DND-41 (cell line): ENCODE measurements at regions not wholly inside any gene's neighbourhood (a gene's known extent, or its start where the extent isn't known, plus 50 kb on each side); places are given as distances from the start of the nearest gene placed in this dataset.

Experiments used
- EZH2 ChIP-seq: IDR thresholded peaks from 3 replicates; pipeline ENCODE4 v1.6.1; 2012; ENCODE audit warnings: borderline replicate concordance, low read depth, mild to moderate bottlenecking, moderate library complexity, low read length, inconsistent platforms; ENCODE audit not compliant: severe bottlenecking
- TF ChIP-seq, protein P1 (sequence below): IDR thresholded peaks from 2 replicates; pipeline ENCODE4 v1.5.1; 2012; ENCODE audit warnings: borderline replicate concordance, low read length, moderate library complexity, mild to moderate bottlenecking; ENCODE audit not compliant: poor library complexity, severe bottlenecking; ENCODE audit errors: extremely low read depth

DNA sequence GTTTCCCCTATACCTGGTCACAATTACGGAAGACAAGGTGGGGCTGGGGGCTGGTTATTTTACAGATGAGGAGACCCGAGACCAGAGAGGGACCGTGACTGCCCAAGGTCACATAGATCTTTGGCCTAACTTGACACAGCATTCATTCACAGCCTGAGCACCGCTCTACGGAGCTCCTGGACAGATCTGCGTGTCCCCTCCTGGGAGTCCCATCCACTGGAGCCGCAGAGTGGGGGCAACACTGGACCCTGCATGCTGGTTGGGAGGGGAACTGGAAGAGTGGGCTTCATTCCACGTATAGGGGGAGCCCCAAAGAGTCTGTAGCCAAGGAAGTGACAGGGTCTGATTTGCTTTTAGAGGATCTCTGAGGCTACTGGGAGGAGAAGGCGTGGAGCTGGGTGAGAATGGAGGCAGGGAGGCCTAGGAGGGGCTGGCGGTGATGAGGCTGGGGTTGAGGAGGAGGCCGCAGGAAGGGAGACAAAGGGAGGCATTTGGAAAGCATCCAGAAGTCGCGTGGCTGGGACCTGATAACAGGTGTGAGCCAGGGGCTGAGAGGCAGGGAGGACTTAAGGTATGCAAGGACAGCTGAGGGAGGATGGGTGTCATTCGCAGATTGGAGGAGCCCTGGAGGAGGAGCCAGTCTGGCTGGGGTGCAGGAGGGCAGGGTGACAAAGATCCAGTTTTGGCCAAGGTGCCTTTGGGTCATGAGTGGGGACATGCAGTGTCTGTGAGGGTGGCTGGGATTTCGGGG, 64.3 kb upstream of the IER5L start:
- TF ChIP-seq, protein P1, sequence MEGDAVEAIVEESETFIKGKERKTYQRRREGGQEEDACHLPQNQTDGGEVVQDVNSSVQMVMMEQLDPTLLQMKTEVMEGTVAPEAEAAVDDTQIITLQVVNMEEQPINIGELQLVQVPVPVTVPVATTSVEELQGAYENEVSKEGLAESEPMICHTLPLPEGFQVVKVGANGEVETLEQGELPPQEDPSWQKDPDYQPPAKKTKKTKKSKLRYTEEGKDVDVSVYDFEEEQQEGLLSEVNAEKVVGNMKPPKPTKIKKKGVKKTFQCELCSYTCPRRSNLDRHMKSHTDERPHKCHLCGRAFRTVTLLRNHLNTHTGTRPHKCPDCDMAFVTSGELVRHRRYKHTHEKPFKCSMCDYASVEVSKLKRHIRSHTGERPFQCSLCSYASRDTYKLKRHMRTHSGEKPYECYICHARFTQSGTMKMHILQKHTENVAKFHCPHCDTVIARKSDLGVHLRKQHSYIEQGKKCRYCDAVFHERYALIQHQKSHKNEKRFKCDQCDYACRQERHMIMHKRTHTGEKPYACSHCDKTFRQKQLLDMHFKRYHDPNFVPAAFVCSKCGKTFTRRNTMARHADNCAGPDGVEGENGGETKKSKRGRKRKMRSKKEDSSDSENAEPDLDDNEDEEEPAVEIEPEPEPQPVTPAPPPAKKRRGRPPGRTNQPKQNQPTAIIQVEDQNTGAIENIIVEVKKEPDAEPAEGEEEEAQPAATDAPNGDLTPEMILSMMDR: no peak
- no peak for TF ChIP-seq EZH2
